Left ventricle myocardium inferior (tissue), 1 donor: ENCODE measurements at regions not wholly inside any gene's neighbourhood (a gene's known extent, or its start where the extent isn't known, plus 50 kb on each side); places are given as distances from the start of the nearest gene placed in this dataset.

Experiments
- DNase-seq: peaks from one replicate; pipeline ENCODE4 v3.0.0-alpha.2; 2020
- H3K27ac ChIP-seq: fragments of 200-600 bp; replicated peaks from 2 replicates; pipeline ENCODE4 v1.8.0; 2021
- H3K27me3 ChIP-seq: fragments of 200-600 bp; 2 replicates; pipeline ENCODE4 v1.8.0; 2021; ENCODE audit warnings: low read depth
- H3K36me3 ChIP-seq: fragments of 200-600 bp; 2 replicates; pipeline ENCODE4 v1.8.0; 2021
- H3K4me1 ChIP-seq: fragments of 200-600 bp; 2 replicates; pipeline ENCODE4 v1.8.0; 2021
- H3K4me3 ChIP-seq: fragments of 200-600 bp; 2 replicates; pipeline ENCODE4 v1.8.0; 2021; ENCODE audit warnings: mild to moderate bottlenecking, moderate library complexity
- H3K9me3 ChIP-seq: fragments of 200-600 bp; replicated peaks from 2 replicates; pipeline ENCODE4 v1.8.0; 2021
- intact Hi-C: fragments of 100-400 bp; cut with micrococcal nuclease; formaldehyde crosslinking; loops from one replicate; pipeline ENCODE4 v1.11.0; 2022
- TF ChIP-seq, protein P1 (sequence below): fragments of 200-600 bp; IDR thresholded peaks from 2 replicates; pipeline ENCODE4 v1.8.0; 2021; ENCODE audit warnings: antibody characterized with exemption, mild to moderate bottlenecking, borderline replicate concordance
- donor health status: DM: no; HTN: yes; CAD: no; lungs with severe emphysema.

DNA sequence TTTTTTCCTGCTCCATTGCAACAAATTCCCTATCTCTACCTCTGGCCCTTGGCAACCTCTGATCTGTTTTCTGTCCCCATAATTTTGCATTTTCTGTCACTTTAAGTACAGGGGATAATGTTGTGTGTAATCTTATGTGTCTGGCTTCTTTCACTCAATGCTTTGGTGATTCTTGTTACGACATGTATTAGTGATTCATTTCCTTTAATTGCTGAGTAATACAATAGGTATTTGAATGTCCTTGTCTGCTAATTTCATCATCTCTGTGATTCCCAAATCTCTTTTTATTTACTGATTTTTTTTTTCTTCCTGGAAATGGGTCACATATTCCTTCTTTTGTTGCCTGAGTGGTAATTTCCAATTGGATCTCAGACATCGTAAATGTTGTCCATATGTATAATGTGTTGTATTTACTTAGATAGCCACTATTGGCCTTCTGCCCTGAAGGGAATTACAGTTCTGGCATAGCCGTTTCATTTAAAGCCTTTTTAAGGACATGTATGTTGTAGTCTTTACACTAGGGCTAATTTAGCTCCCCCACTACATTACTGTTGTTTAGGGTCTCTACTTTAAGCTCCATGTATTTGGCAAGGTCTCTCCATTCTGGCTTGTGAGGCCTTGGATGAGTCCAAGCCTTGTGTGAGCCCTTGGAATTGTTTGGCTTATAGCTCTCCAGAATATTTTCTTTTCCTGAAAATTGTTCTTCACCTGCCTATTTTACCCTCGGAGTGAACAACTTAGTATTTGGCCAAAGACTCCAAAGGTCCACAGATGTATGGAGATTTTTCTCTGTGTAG, 683.8 kb downstream of the LRRC70 start:
- Histone ChIP-seq H3K27me3 (no peaks in the 10 kb centered on the region), H3K36me3 (no peaks in the 10 kb centered on the region), H3K4me1 (no peaks in the 10 kb centered on the region), H3K4me3 (no peak overlapping the region), H3K9me3 (no peaks in the 10 kb centered on the region), H3K27ac (no peak overlapping the region)
- no peak for DNase-seq
- intact Hi-C loops: no loop called here
- TF ChIP-seq, protein P1, sequence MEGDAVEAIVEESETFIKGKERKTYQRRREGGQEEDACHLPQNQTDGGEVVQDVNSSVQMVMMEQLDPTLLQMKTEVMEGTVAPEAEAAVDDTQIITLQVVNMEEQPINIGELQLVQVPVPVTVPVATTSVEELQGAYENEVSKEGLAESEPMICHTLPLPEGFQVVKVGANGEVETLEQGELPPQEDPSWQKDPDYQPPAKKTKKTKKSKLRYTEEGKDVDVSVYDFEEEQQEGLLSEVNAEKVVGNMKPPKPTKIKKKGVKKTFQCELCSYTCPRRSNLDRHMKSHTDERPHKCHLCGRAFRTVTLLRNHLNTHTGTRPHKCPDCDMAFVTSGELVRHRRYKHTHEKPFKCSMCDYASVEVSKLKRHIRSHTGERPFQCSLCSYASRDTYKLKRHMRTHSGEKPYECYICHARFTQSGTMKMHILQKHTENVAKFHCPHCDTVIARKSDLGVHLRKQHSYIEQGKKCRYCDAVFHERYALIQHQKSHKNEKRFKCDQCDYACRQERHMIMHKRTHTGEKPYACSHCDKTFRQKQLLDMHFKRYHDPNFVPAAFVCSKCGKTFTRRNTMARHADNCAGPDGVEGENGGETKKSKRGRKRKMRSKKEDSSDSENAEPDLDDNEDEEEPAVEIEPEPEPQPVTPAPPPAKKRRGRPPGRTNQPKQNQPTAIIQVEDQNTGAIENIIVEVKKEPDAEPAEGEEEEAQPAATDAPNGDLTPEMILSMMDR: no peak

DNA sequence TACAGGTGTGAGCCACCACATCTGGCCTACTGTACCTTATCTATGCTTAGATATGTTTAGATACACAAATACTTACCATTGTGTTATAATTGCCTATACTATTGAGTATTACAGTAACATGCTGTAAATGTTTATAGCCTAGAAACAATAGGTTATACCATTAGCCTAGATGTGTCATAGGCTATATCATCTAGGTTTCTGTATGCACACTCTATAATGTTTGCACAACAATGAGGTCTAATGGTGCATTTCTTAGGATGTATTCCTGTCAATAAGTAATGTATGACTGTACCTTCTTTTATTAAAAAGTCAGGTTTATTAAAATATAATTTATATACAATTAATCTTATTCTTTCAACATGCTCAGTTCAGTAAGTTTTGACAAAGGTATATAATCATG, 683.1 kb downstream of the LRRC70 start:
- DNase-seq: no peak
- H3K27ac ChIP-seq: no peak overlapping the region
- H3K36me3 ChIP-seq: no peaks in the 10 kb centered on the region
- no peaks in the 10 kb centered on the region for H3K27me3 ChIP-seq
- H3K4me1 ChIP-seq: no peaks in the 10 kb centered on the region
- TF ChIP-seq, protein P1: no peak
- intact Hi-C loops: no loop called here
- H3K4me3 ChIP-seq: no peak overlapping the region
- H3K9me3 ChIP-seq: no peaks in the 10 kb centered on the region

DNA sequence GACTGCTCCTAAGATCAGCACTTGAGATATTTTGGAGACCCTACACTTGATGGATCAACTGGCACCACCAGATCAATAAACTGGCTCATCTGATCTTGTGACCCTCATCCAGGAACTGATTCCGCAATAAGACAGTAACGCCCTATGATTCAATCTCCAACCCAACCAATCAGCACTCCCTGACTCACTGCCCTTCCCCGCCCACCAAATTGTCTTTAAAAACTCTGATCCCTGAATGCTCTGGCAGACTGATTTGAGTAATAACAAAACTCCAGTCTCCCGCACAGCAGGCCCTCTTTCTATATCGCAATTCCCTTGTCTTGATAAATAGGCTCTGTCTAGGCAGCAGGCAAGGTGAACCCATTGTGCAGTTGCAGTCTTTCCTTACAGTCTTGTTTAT, 677.0 kb downstream of the LRRC70 start:
- Histone ChIP-seq H3K36me3 (no peaks in the 10 kb centered on the region), H3K9me3 (no peaks in the 10 kb centered on the region), H3K27ac (no peak overlapping the region), H3K27me3 (no peaks in the 10 kb centered on the region), H3K4me1 (no peaks in the 10 kb centered on the region), H3K4me3 (no peak overlapping the region)
- no peak for DNase-seq
- intact Hi-C loops: no loop called here
- TF ChIP-seq, protein P1: no peak

DNA sequence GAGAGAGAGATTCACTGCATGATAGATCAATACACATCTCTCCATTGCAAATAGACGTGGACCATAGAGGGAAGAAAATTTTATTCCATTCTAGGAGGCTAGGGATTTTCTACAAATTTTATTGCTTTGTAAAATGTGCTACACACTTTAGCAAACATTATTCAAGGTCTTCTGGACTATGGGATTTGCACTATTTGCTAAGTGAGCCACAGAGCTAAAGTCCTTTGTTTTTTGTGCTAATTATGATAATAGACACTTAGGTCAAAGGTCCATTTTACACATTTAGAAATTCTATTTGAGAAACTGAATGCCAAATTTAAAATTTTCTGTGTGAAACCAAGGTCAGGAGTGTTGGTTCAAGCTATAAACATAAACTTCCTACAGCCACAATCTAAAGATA, 672.3 kb downstream of the LRRC70 start:
- H3K27ac ChIP-seq: no peak overlapping the region
- TF ChIP-seq, protein P1: no peak
- intact Hi-C loops: no loop called here
- H3K9me3 ChIP-seq: no peaks in the 10 kb centered on the region
- no peak overlapping the region for H3K4me3 ChIP-seq
- H3K27me3 ChIP-seq: no peaks in the 10 kb centered on the region
- H3K36me3 ChIP-seq: no peaks in the 10 kb centered on the region
- no peaks in the 10 kb centered on the region for H3K4me1 ChIP-seq
- no peak for DNase-seq

DNA sequence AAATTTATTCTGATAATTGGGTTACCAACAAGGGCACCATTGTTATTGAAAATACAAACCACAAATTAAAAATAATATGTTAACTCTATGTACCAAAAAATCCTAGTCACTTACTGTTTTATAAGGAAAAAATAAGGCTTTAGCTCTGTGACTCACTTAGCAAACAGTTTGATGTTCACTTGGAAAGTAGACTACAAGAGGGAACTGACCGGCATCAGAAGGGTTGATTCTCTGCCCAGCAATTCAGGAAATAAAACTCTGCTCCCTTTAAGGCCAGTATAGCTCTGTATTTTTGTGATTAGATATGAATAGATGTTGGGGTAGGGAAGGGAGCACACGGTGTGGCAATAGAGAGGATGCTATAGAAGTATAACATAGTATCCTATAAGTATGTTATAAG, 671.3 kb downstream of the LRRC70 start:
- H3K36me3 ChIP-seq: no peaks in the 10 kb centered on the region

More for the DNA sequence above, 671.3 kb downstream of the LRRC70 start:
- H3K27ac ChIP-seq: no peak overlapping the region
- H3K4me1 ChIP-seq: no peaks in the 10 kb centered on the region
- H3K27me3 ChIP-seq: no peaks in the 10 kb centered on the region
- no peaks in the 10 kb centered on the region for H3K9me3 ChIP-seq
- intact Hi-C loops: no loop called here
- DNase-seq: no peak
- TF ChIP-seq, protein P1: no peak
- no peak overlapping the region for H3K4me3 ChIP-seq
